Thyroid gland (tissue), 4 donors: ENCODE measurements at regions not wholly inside any gene's neighbourhood (a gene's known extent, or its start where the extent isn't known, plus 50 kb on each side); places are given as distances from the start of the nearest gene placed in this dataset.

Experiments
- CTCF ChIP-seq, 6 experiments: fragments of 200-600 bp in 3 of 6; fragments of 450-650 bp in 3 of 6; sonication (generic) in 3 of 6; IDR thresholded peaks; one replicate each; pipeline ENCODE4 v1.5.1; 2016 to 2019; ENCODE audit warnings: antibody characterized with exemption in 6 of 6, mild to moderate bottlenecking in 2 of 6, inconsistent platforms in 1 of 6, moderate library complexity in 1 of 6
- POLR2A ChIP-seq, 2 donors: fragments of 450-650 bp; IDR thresholded peaks; one replicate each; pipeline ENCODE4 v1.6.1; 2017; ENCODE audit warnings: antibody characterized with exemption in 2 of 2, mild to moderate bottlenecking in 2 of 2, moderate library complexity in 1 of 2

- TF ChIP-seq CTCF (IDR thresholded peaks at IDR 0.05), result no peak
- TF ChIP-seq POLR2A (IDR thresholded peaks at IDR 0.05), result no peak
These were observed 133.4 kb downstream of the ESM1 start for GRCh38 chr5:54852007-54852406.
